IMR-90 (cell line): ENCODE measurements at regions not wholly inside any gene's neighbourhood (a gene's known extent, or its start where the extent isn't known, plus 50 kb on each side); places are given as distances from the start of the nearest gene placed in this dataset.

Experiments
- ATAC-seq: fragments of 200-7000 bp; cut with Tn5 transposase; 2 replicates; pipeline ENCODE4 v1.9.1; 2020; ENCODE audit warnings: low read depth, mild to moderate bottlenecking, moderate library complexity
- BruUV-seq: library from RNA; stranded (reverse); fragments of 400-500 nt; replicated peaks from 2 replicates; lab custom pipeline; 2021; lab: Mats Ljungman, UMichigan
- CTCF ChIA-PET: fragments of 300-600 bp; formaldehyde crosslinking; extraction: SDS; loops from one replicate; lab custom pipeline; 2021; ENCODE audit warnings: antibody characterized with exemption; lab: Yijun Ruan, JAX
- POLR2A ChIA-PET: fragments of 300-600 bp; sonication (Branson Sonifier 250); formaldehyde crosslinking; loops from one replicate; lab custom pipeline; 2022; ENCODE audit warnings: antibody characterized with exemption; ENCODE audit not compliant: unreplicated experiment; lab: Charles Lee
- DNase-seq: peaks from one replicate; pipeline ENCODE4 v3.0.0; 2013
- H2AFZ ChIP-seq: replicated peaks from 2 replicates; pipeline ENCODE3; 2013; ENCODE audit warnings: low read length, mild to moderate bottlenecking; ENCODE audit not compliant: poor library complexity
- H2AK5ac ChIP-seq: 2 replicates; pipeline ENCODE4 v1.6.1; 2013; ENCODE audit warnings: low read depth, low read length, inconsistent platforms
- H2AK9ac ChIP-seq: replicated peaks from 2 replicates; pipeline ENCODE3; 2013; ENCODE audit warnings: mild to moderate bottlenecking, low read depth, low read length, moderate library complexity; ENCODE audit not compliant: poor library complexity
- H2BK120ac ChIP-seq: 2 replicates; pipeline ENCODE4 v1.6.1; 2013; ENCODE audit warnings: low read depth, low read length, inconsistent platforms
- H2BK15ac ChIP-seq: 3 replicates; pipeline ENCODE4 v1.6.1; 2013; ENCODE audit warnings: low read depth, low read length, inconsistent platforms
- H2BK20ac ChIP-seq: 2 replicates; pipeline ENCODE4 v1.6.1; 2013; ENCODE audit warnings: low read depth, mild to moderate bottlenecking, inconsistent platforms, low read length, moderate library complexity
- H2BK5ac ChIP-seq: 2 replicates; pipeline ENCODE4 v1.6.1; 2013; ENCODE audit warnings: mild to moderate bottlenecking, low read depth, low read length, inconsistent platforms; ENCODE audit not compliant: poor library complexity, severe bottlenecking
- H3K14ac ChIP-seq: replicated peaks from 2 replicates; pipeline ENCODE4 v1.6.1; 2013; ENCODE audit warnings: low read depth, low read length, inconsistent platforms
- H3K18ac ChIP-seq: 2 replicates; pipeline ENCODE4 v1.6.1; 2013; ENCODE audit warnings: low read depth, low read length, control low read depth
- H3K23ac ChIP-seq: 2 replicates; pipeline ENCODE4 v1.6.1; 2013; ENCODE audit warnings: low read depth, low read length, inconsistent platforms
- H3K27ac ChIP-seq: 2 replicates; pipeline ENCODE4 v1.5.1; 2013; ENCODE audit warnings: mild to moderate bottlenecking, control low read depth, low read length; ENCODE audit not compliant: insufficient read depth
- H3K27me3 ChIP-seq: 2 replicates; pipeline ENCODE4 v1.6.1; 2013; ENCODE audit warnings: low read length; ENCODE audit not compliant: control insufficient read depth, insufficient read depth
- H3K36me3 ChIP-seq: 2 replicates; pipeline ENCODE4 v1.6.1; 2013; ENCODE audit warnings: low read length, mixed read lengths; ENCODE audit not compliant: control insufficient read depth, insufficient read depth
- H3K4ac ChIP-seq: 2 replicates; pipeline ENCODE4 v1.6.1; 2013; ENCODE audit warnings: low read depth, low read length, inconsistent platforms
- H3K4me1 ChIP-seq: 2 replicates; pipeline ENCODE4 v1.6.1; 2013; ENCODE audit warnings: low read length, mixed read lengths; ENCODE audit not compliant: control insufficient read depth, insufficient read depth
- H3K4me2 ChIP-seq: 2 replicates; pipeline ENCODE4 v1.6.1; 2013; ENCODE audit warnings: low read depth, mild to moderate bottlenecking, control low read depth, low read length, moderate library complexity
- H3K4me3 ChIP-seq: 2 replicates; pipeline ENCODE4 v1.5.1; 2013; ENCODE audit warnings: low read depth, mild to moderate bottlenecking, control low read depth, low read length, moderate library complexity; ENCODE audit not compliant: insufficient read depth
- H3K56ac ChIP-seq: 2 replicates; pipeline ENCODE4 v1.6.1; 2013; ENCODE audit warnings: low read length, inconsistent platforms; ENCODE audit not compliant: insufficient read depth; ENCODE audit errors: extremely low read depth
- H3K79me1 ChIP-seq, 2 experiments: 2 replicates each; pipeline ENCODE4 v1.6.1; 2013; ENCODE audit warnings: low read length in 2 of 2, inconsistent platforms in 1 of 2, low read depth in 1 of 2
- H3K9ac ChIP-seq: 2 replicates; pipeline ENCODE4 v1.6.1; 2013; ENCODE audit warnings: low read depth, low read length, control low read depth
- H3K9me1 ChIP-seq: 2 replicates; pipeline ENCODE4 v1.6.1; 2013; ENCODE audit warnings: low read length, inconsistent platforms; ENCODE audit not compliant: insufficient read depth
- H3K9me3 ChIP-seq: 2 replicates; pipeline ENCODE4 v1.6.1; 2013; ENCODE audit warnings: low read length; ENCODE audit not compliant: control insufficient read depth, insufficient read depth
- H4K20me1 ChIP-seq: 2 replicates; pipeline ENCODE4 v1.6.1; 2013; ENCODE audit warnings: low read length, inconsistent platforms; ENCODE audit not compliant: insufficient read depth
- H4K5ac ChIP-seq: 2 replicates; pipeline ENCODE4 v1.6.1; 2013; ENCODE audit warnings: mild to moderate bottlenecking, low read depth, low read length, control low read depth
- H4K8ac ChIP-seq, 2 experiments: 2 replicates each; pipeline ENCODE4 v1.6.1; 2013; ENCODE audit warnings: low read depth in 2 of 2, low read length in 2 of 2, control low read depth in 1 of 2, inconsistent platforms in 1 of 2
- H4K91ac ChIP-seq: 2 replicates; pipeline ENCODE4 v1.6.1; 2013; ENCODE audit warnings: low read depth, low read length, inconsistent platforms; ENCODE audit not compliant: insufficient read depth
- MAFK ChIP-seq: IDR thresholded peaks from 2 replicates; pipeline ENCODE4 v1.6.1; 2012; ENCODE audit warnings: low read depth, low read length, improper control_type of control experiment
- MAZ ChIP-seq: IDR thresholded peaks from 2 replicates; pipeline ENCODE4 v1.6.1; 2012; ENCODE audit warnings: low read depth, mild to moderate bottlenecking, low read length, improper control_type of control experiment, moderate library complexity, borderline replicate concordance
- MXI1 ChIP-seq: IDR thresholded peaks from 2 replicates; pipeline ENCODE4 v1.6.1; 2012; ENCODE audit warnings: low read depth, mild to moderate bottlenecking, low read length, moderate library complexity, borderline replicate concordance
- NFE2L2 ChIP-seq: fragments of 150-350 bp; IDR thresholded peaks from 2 replicates; pipeline ENCODE4 v1.6.1; 2016; ENCODE audit warnings: low read depth, mild to moderate bottlenecking, low read length
- RFX5 ChIP-seq: IDR thresholded peaks from 2 replicates; pipeline ENCODE4 v1.8.0; 2012; ENCODE audit warnings: low read depth, mild to moderate bottlenecking, low read length, moderate library complexity
- SMC3 ChIP-seq: fragments of 150-350 bp; IDR thresholded peaks from 2 replicates; pipeline ENCODE4 v1.6.1; 2016; ENCODE audit warnings: low read depth, mild to moderate bottlenecking, antibody characterized with exemption, low read length, moderate library complexity
- WGBS, 2 experiments: methylation state at CpG; one replicate each; pipeline versions ENCODE4 v1.1.5 to v1.1.7; 2013; ENCODE audit warnings: missing lambda C conversion rate in 2 of 2; ENCODE audit not compliant: insufficient read length in 1 of 2; ENCODE audit errors: extremely low coverage in 2 of 2; 5-methylcytosine and 5-hydroxymethylcytosine counted together
- dilution Hi-C: fragments of 300-500 bp; cut with HindIII; formaldehyde crosslinking; loops from one replicate; pipeline ENCODE4 v1.14.3; 2018; ENCODE audit warnings: low sequenced_read_pairs; ENCODE audit not compliant: unreplicated experiment
- in situ Hi-C: fragments of 300-500 bp; cut with MboI; formaldehyde crosslinking; loops from 3 replicates; pipeline ENCODE4 v1.14.3; 2019; ENCODE audit warnings: low sequenced_read_pairs, inconsistent platforms, mixed read lengths
- intact Hi-C: fragments of 100-400 bp; cut with micrococcal nuclease; formaldehyde crosslinking; loops from 2 replicates; pipeline ENCODE4 v1.10.0; 2022

- TF ChIP-seq RFX5: no peak
- TF ChIP-seq MAFK: no peak
- no peak for TF ChIP-seq MAZ
- TF ChIP-seq SMC3: no peak
- no peak for TF ChIP-seq MXI1
- TF ChIP-seq NFE2L2: no peak
- Histone ChIP-seq H3K18ac (no peak overlapping the region), H2AK5ac (no peak overlapping the region), H3K4me2 (no peak overlapping the region), H3K14ac (no peak overlapping the region), H4K8ac (no peak overlapping the region), H2BK120ac (no peak overlapping the region), H2AFZ (no peak overlapping the region), H3K36me3 (no peaks in the 10 kb centered on the region), H4K20me1 (no peaks in the 10 kb centered on the region), H3K9me1 (no peaks in the 10 kb centered on the region), H3K4ac (no peak overlapping the region), H2BK15ac (no peak overlapping the region), H3K4me3 (no peak overlapping the region), H2BK20ac (no peak overlapping the region), H4K91ac (no peak overlapping the region), H3K56ac (no peak overlapping the region), H3K4me1 (no peaks in the 10 kb centered on the region), H3K27me3 (no peaks in the 10 kb centered on the region), H4K5ac (no peak overlapping the region), H3K9ac (no peak overlapping the region), H3K9me3 (no peaks in the 10 kb centered on the region), H2BK5ac (no peak overlapping the region), H2AK9ac (no peak overlapping the region), H3K79me1 (no peaks in the 10 kb centered on the region), H3K23ac (no peak overlapping the region), H3K27ac (no peak overlapping the region)
- DNase-seq: no peak
- ChIA-PET CTCF (no interaction called here), POLR2A (no interaction called here)
- in situ Hi-C loops: no loop called here
- WGBS, 2 experiments: no CpG with 5 or more reads among the region's 7 CpGs
- ATAC-seq: no peak
- intact Hi-C loops: no loop called here
- dilution Hi-C loops: no loop called here
- no TSS peak for BruUV-seq
Measured at GRCh38 chr5:87732875-87733768, 320.4 kb upstream of the CCNH start.
